ENCODE measurements at regions not wholly inside any gene's neighbourhood (a gene's known extent, or its start where the extent isn't known, plus 50 kb on each side); places are given as distances from the start of the nearest gene placed in this dataset.
"Not testable (repeated sequence)": the region's sequence is repeated elsewhere in the genome, so short reads cannot be mapped to it uniquely, and the experiment has no call there.

- TF ChIP-seq Cebpa-rat (IDR thresholded peaks at IDR 0.05) = no peak
- H3K9ac ChIP-seq = no peak overlapping the region
These were observed 923.9 kb downstream of the CDH18 start for GRCh38 chr5:19064094-19064493.

DNA sequence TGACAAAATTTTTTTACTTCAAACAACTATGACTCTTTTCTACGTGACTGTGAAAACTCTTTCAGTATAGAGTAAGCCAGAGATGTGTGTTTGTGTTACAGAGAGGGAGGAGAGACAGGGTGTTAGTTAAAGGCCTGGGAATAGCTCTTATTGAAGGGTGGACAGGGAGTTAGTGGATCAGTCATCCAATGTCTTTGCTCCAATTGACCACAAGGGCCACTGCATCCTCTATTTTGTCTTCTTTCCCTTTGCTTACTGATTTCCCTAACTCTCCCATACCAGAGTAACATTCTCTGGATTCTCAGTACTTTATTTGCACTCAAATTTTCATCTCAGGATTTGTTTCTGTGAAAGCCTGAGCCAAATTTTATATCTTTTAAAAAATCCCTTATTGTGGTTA lies 920.3 kb downstream of the CDH18 start:
- H3K36me3 ChIP-seq = no peaks in the 10 kb centered on the region
- no peaks in the 10 kb centered on the region for H4K20me1 ChIP-seq
- no peaks in the 10 kb centered on the region for H3K9me3 ChIP-seq
- no peak overlapping the region for H3K4me2 ChIP-seq
- no peak for TF ChIP-seq Cebpa-rat (IDR thresholded peaks at IDR 0.05)
- H3K9ac ChIP-seq = no peak overlapping the region
- H3K4me3 ChIP-seq = no peak overlapping the region
- no peaks in the 10 kb centered on the region for H3K27me3 ChIP-seq
- H3K27ac ChIP-seq = no peak overlapping the region
- H3K4me1 ChIP-seq = no peaks in the 10 kb centered on the region

More at GRCh38 chr5:19064094-19064493, 923.9 kb downstream of the CDH18 start:
- Histone ChIP-seq H3K9me3 (no peaks in the 10 kb centered on the region), H3K4me1 (no peaks in the 10 kb centered on the region), H3K4me3 (no peak overlapping the region), H3K4me2 (no peak overlapping the region), H3K27me3 (no peaks in the 10 kb centered on the region), H3K36me3 (no peaks in the 10 kb centered on the region), H3K27ac (no peak overlapping the region), H4K20me1 (no peaks in the 10 kb centered on the region)

DNA sequence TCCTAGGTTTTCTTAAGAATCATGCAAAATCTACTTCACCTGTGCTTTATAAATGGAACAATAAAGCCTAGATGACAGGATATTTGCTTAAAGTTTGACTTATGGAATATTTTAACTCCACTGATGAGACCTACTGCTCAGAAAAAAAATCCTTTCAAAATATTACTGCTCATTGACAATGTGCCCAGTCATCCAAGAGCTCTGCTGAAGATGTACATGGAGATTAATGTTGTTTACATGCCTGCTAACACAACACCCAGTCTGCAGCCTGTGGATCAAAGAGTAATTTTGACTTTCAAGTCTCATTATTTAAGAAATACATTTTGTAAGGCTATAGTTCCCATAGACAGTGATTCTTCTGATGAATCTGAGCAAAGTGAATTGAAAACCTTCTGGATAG lies 889.6 kb downstream of the CDH18 start:
- Histone ChIP-seq H3K27me3 (no peaks in the 10 kb centered on the region), H3K9ac (no peak overlapping the region), H3K36me3 (no peaks in the 10 kb centered on the region), H3K27ac (no peak overlapping the region), H3K9me3 (no peaks in the 10 kb centered on the region), H3K4me1 (no peaks in the 10 kb centered on the region), H4K20me1 (no peaks in the 10 kb centered on the region), H3K4me3 (no peak overlapping the region), H3K4me2 (no peak overlapping the region)
- TF ChIP-seq Cebpa-rat (IDR thresholded peaks at IDR 0.05) = no peak

- no peak overlapping the region for H3K4me2 ChIP-seq
- H3K27me3 ChIP-seq = no peaks in the 10 kb centered on the region
- no peak overlapping the region for H3K4me3 ChIP-seq
- no peak overlapping the region for H3K27ac ChIP-seq
- H3K4me1 ChIP-seq = no peaks in the 10 kb centered on the region
- no peaks in the 10 kb centered on the region for H3K36me3 ChIP-seq
- H3K9ac ChIP-seq = no peak overlapping the region
- no peaks in the 10 kb centered on the region for H4K20me1 ChIP-seq
- no peaks in the 10 kb centered on the region for H3K9me3 ChIP-seq
- TF ChIP-seq Cebpa-rat (IDR thresholded peaks at IDR 0.05) = no peak
These were observed 888.8 kb downstream of the CDH18 start for GRCh38 chr5:19099195-19099594.

GRCh38 chr5:19104948-19105347 lies 883.1 kb downstream of the CDH18 start:
- Histone ChIP-seq H3K4me1 (no peaks in the 10 kb centered on the region), H3K9me3 (no peaks in the 10 kb centered on the region), H3K9ac (no peak overlapping the region), H4K20me1 (no peaks in the 10 kb centered on the region), H3K4me2 (no peak overlapping the region), H3K4me3 (no peak overlapping the region), H3K27ac (no peak overlapping the region), H3K27me3 (no peaks in the 10 kb centered on the region), H3K36me3 (no peaks in the 10 kb centered on the region)
- no peak for TF ChIP-seq Cebpa-rat (IDR thresholded peaks at IDR 0.05)

GRCh38 chr5:19122923-19123322 lies 865.1 kb downstream of the CDH18 start:
- H3K4me2 ChIP-seq = no peak overlapping the region
- TF ChIP-seq Cebpa-rat (IDR thresholded peaks at IDR 0.05) = no peak
- H3K36me3 ChIP-seq = no peaks in the 10 kb centered on the region
- no peaks in the 10 kb centered on the region for H3K9me3 ChIP-seq
- H4K20me1 ChIP-seq = no peaks in the 10 kb centered on the region
- H3K4me1 ChIP-seq = no peaks in the 10 kb centered on the region
- no peak overlapping the region for H3K4me3 ChIP-seq
- no peak overlapping the region for H3K9ac ChIP-seq
- H3K27ac ChIP-seq = no peak overlapping the region
- H3K27me3 ChIP-seq = no peaks in the 10 kb centered on the region

- Histone ChIP-seq H3K36me3 (no peaks in the 10 kb centered on the region), H3K27me3 (no peaks in the 10 kb centered on the region), H3K4me1 (no peaks in the 10 kb centered on the region), H3K9me3 (no peaks in the 10 kb centered on the region), H3K4me2 (no peak overlapping the region), H3K9ac (no peak overlapping the region), H4K20me1 (no peaks in the 10 kb centered on the region), H3K4me3 (no peak overlapping the region), H3K27ac (no peak overlapping the region)
- no peak for TF ChIP-seq Cebpa-rat (IDR thresholded peaks at IDR 0.05)
These were observed 861.9 kb downstream of the CDH18 start for GRCh38 chr5:19125956-19126713.

DNA sequence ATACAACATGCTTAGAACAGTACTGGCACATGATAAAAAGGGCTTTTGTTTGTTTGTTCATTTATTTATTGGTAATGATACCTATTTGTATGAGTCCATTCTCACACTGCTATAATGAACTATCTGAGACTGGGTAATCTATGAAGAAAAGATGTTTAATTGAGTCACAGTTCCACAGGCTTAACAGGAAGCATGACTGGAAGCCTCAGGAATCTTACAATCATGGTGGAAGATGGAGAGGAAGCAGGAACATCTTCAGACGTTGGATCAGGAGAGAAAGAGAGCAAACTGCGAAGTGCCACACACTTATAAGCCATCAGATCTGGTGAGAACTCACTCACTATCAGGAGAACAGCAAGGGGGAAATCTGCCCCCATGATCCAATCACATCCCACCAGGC lies 847.7 kb downstream of the CDH18 start:
- no peak overlapping the region for H3K4me3 ChIP-seq
- H3K4me1 ChIP-seq = no peaks in the 10 kb centered on the region
- no peaks in the 10 kb centered on the region for H4K20me1 ChIP-seq
- no peak overlapping the region for H3K27ac ChIP-seq
- H3K4me2 ChIP-seq = no peak overlapping the region
- no peak for TF ChIP-seq Cebpa-rat (IDR thresholded peaks at IDR 0.05)
- H3K9ac ChIP-seq = no peak overlapping the region
- H3K9me3 ChIP-seq = no peaks in the 10 kb centered on the region
- no peaks in the 10 kb centered on the region for H3K27me3 ChIP-seq
- H3K36me3 ChIP-seq = no peaks in the 10 kb centered on the region

GRCh38 chr5:19141937-19142524 lies 846.0 kb downstream of the CDH18 start:
- not testable (repeated sequence) for H3K9ac ChIP-seq, H4K20me1 ChIP-seq, H3K4me2 ChIP-seq, H3K36me3 ChIP-seq, H3K27me3 ChIP-seq, H3K9me3 ChIP-seq, H3K4me1 ChIP-seq, H3K4me3 ChIP-seq, H3K27ac ChIP-seq

- H3K9ac ChIP-seq, H3K4me2 ChIP-seq, H3K27me3 ChIP-seq, H4K20me1 ChIP-seq, H3K36me3 ChIP-seq, H3K9me3 ChIP-seq, H3K4me1 ChIP-seq, H3K4me3 ChIP-seq, H3K27ac ChIP-seq: not testable (repeated sequence)
These were observed 845.1 kb downstream of the CDH18 start for GRCh38 chr5:19142713-19143414.

All from BLaER1 (cell line).